ENCODE measurements at regions not wholly inside any gene's neighbourhood (a gene's known extent, or its start where the extent isn't known, plus 50 kb on each side); places are given as distances from the start of the nearest gene placed in this dataset.

DNA sequence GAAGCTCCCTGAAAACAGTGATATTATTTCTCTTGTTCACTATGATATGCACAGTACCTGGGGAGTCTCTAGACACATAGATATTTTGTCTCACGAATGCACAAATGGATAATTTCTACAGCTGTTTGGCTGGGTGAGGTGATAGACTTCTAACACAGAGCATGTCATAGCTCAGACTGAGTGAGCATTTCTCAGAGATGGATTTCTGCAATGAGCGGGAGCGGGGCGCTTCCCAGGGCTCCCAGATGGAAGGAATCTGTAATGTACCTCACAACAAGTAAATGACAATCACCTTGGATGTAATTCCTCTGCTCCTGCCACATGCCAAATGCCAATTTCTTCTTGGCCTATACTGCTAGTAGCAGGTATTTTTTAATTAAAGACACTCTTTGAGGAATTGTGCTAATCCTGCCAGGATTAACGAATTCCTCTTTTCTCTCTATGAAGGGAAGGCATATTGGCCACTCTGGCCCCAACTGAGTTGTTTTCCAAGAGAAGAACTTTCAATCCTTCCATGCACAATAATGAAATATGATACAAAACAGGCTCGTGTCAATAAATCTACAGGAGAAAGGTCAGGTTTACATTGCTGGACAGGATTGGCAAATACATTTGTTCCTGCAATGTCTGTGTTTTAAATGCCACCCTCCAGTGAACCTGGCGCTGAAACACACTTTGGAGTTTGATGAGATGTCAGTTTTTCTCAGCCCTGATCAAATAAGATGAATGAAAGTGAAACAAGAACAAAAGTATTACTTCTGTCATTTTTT, 185.3 kb downstream of the CBLN1 start:
- Histone ChIP-seq H3K27me3 (ENCODE audit: insufficient read depth, poor library complexity, severe bottlenecking) (peaks cover 29% of the 10 kb centered on the region), H3K4me3 (ENCODE audit: severe bottlenecking) (no peak overlapping the region), H3K27ac (ENCODE audit: poor library complexity, severe bottlenecking) (no peak overlapping the region), H3K36me3 (ENCODE audit: low read depth) (no peaks in the 10 kb centered on the region), H3K9me3 (ENCODE audit: severe bottlenecking) (no peaks in the 10 kb centered on the region), H3K4me1 (ENCODE audit: insufficient read depth, poor library complexity, severe bottlenecking) (no peaks in the 10 kb centered on the region)
- ATAC-seq (ENCODE audit: low read depth) (no peak), DNase-seq (ENCODE audit: low spot score) (no peak)
- TF ChIP-seq, protein P1, sequence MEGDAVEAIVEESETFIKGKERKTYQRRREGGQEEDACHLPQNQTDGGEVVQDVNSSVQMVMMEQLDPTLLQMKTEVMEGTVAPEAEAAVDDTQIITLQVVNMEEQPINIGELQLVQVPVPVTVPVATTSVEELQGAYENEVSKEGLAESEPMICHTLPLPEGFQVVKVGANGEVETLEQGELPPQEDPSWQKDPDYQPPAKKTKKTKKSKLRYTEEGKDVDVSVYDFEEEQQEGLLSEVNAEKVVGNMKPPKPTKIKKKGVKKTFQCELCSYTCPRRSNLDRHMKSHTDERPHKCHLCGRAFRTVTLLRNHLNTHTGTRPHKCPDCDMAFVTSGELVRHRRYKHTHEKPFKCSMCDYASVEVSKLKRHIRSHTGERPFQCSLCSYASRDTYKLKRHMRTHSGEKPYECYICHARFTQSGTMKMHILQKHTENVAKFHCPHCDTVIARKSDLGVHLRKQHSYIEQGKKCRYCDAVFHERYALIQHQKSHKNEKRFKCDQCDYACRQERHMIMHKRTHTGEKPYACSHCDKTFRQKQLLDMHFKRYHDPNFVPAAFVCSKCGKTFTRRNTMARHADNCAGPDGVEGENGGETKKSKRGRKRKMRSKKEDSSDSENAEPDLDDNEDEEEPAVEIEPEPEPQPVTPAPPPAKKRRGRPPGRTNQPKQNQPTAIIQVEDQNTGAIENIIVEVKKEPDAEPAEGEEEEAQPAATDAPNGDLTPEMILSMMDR (IDR thresholded peaks at IDR 0.05; ENCODE audit: poor library complexity, severe bottlenecking) = no peak

DNA sequence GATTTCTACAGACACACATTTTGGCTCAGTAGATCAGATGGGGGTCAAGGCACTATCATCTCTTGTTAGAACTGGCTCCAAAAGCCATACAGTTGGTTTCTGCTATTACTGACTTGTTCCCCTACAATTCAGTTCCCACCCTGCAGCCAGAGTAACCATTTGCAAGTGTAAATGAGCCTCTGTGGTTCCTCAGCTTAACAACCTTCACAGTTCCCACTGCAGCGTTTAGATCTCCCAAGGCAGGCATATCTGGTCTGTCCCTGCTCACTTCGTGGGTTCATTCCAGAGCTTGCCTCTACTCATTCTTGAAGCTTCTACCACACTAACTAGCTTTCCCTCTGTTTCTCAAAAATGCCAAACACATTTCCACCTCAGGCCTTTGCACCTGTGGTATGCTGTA, 186.1 kb downstream of the CBLN1 start:
- DNase-seq (ENCODE audit: low spot score) = no peak
- no peaks in the 10 kb centered on the region for H3K36me3 ChIP-seq (ENCODE audit: low read depth)
- TF ChIP-seq, protein P1 (IDR thresholded peaks at IDR 0.05; ENCODE audit: poor library complexity, severe bottlenecking) = no peak
- no peak for ATAC-seq (ENCODE audit: low read depth)
- peaks cover 29% of the 10 kb centered on the region for H3K27me3 ChIP-seq (ENCODE audit: insufficient read depth, poor library complexity, severe bottlenecking)
- no peak overlapping the region for H3K27ac ChIP-seq (ENCODE audit: poor library complexity, severe bottlenecking)
- no peaks in the 10 kb centered on the region for H3K9me3 ChIP-seq (ENCODE audit: severe bottlenecking)
- no peak overlapping the region for H3K4me3 ChIP-seq (ENCODE audit: severe bottlenecking)
- H3K4me1 ChIP-seq (ENCODE audit: insufficient read depth, poor library complexity, severe bottlenecking) = no peaks in the 10 kb centered on the region

DNA sequence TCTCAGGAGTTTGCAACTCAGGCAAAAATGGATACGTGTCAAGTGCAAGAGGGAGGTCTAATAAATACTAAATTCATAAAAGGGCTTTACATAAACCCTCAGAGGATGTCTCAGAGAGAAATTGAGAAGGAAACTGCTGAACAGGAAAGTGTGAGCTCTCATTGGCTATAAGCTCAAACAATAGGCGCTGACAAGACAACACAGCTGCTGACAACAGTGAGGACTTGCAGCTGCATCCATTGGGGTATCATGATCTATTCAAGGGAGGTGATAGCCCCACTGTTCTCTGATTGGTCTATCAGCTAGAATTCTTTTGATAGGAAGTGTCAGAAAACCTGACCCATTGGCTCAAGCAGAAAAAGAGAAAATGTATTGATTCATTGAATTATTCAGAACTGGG, 187.2 kb downstream of the CBLN1 start:
- no peak overlapping the region for H3K27ac ChIP-seq (ENCODE audit: poor library complexity, severe bottlenecking)
- H3K4me3 ChIP-seq (ENCODE audit: severe bottlenecking) = no peak overlapping the region
- H3K27me3 ChIP-seq (ENCODE audit: insufficient read depth, poor library complexity, severe bottlenecking) = peaks cover 24% of the 10 kb centered on the region
- H3K36me3 ChIP-seq (ENCODE audit: low read depth) = no peaks in the 10 kb centered on the region
- TF ChIP-seq, protein P1 (IDR thresholded peaks at IDR 0.05; ENCODE audit: poor library complexity, severe bottlenecking) = no peak
- no peaks in the 10 kb centered on the region for H3K9me3 ChIP-seq (ENCODE audit: severe bottlenecking)
- no peak for ATAC-seq (ENCODE audit: low read depth)
- H3K4me1 ChIP-seq (ENCODE audit: insufficient read depth, poor library complexity, severe bottlenecking) = no peaks in the 10 kb centered on the region
- DNase-seq (ENCODE audit: low spot score) = no peak

DNA sequence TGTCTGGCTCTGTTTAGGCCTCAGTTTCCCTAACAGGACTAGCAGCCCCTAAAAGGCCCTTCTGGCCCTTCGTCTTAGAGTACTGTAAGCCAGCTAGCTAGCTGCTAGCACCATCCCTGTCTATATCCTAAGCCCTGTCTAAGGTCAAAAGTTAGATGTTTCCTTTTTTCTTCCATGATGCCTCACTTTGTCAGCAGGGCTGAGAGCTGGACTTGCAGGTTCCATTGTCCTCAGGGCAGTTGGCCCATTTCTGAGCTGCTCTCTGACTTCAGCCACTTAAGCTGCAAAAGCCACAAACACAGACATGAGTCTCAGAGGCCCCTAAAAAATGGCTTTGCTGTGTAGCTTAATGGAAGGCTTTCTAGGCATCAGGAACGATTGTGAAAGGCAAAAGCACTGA, 187.7 kb downstream of the CBLN1 start:
- no peaks in the 10 kb centered on the region for H3K9me3 ChIP-seq (ENCODE audit: severe bottlenecking)
- TF ChIP-seq, protein P1 (IDR thresholded peaks at IDR 0.05; ENCODE audit: poor library complexity, severe bottlenecking) = no peak
- peaks cover 21% of the 10 kb centered on the region for H3K27me3 ChIP-seq (ENCODE audit: insufficient read depth, poor library complexity, severe bottlenecking)
- no peak for DNase-seq (ENCODE audit: low spot score)
- H3K4me1 ChIP-seq (ENCODE audit: insufficient read depth, poor library complexity, severe bottlenecking) = no peaks in the 10 kb centered on the region
- no peak overlapping the region for H3K27ac ChIP-seq (ENCODE audit: poor library complexity, severe bottlenecking)
- H3K4me3 ChIP-seq (ENCODE audit: severe bottlenecking) = no peak overlapping the region
- H3K36me3 ChIP-seq (ENCODE audit: low read depth) = no peaks in the 10 kb centered on the region
- ATAC-seq (ENCODE audit: low read depth) = no peak

DNA sequence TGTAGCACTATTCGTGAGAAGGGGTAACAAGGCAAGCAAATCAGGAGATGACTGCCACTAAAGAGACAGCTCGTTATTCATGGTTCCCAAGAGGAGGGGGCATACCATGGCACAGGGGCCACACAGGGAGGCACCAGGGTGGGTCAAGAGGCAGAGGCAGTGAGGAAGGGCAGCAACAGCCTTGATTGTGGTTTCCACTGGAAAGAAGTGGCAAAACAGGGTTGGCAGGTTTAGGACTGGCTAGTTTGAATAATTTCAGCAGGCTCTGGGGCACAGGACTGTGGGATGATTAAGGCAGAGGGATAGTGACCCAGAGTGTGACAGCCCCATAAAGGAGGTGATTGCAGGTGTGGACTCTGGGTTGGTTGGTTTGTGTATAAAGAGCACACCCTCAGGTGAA, 188.9 kb downstream of the CBLN1 start:
- H3K4me1 ChIP-seq (ENCODE audit: insufficient read depth, poor library complexity, severe bottlenecking) = no peaks in the 10 kb centered on the region
- no peak for DNase-seq (ENCODE audit: low spot score)
- no peak for ATAC-seq (ENCODE audit: low read depth)
- H3K4me3 ChIP-seq (ENCODE audit: severe bottlenecking) = no peak overlapping the region
- TF ChIP-seq, protein P1 (IDR thresholded peaks at IDR 0.05; ENCODE audit: poor library complexity, severe bottlenecking) = no peak
- no peak overlapping the region for H3K27ac ChIP-seq (ENCODE audit: poor library complexity, severe bottlenecking)
- H3K27me3 ChIP-seq (ENCODE audit: insufficient read depth, poor library complexity, severe bottlenecking) = peaks cover 16% of the 10 kb centered on the region
- H3K9me3 ChIP-seq (ENCODE audit: severe bottlenecking) = no peaks in the 10 kb centered on the region
- no peaks in the 10 kb centered on the region for H3K36me3 ChIP-seq (ENCODE audit: low read depth)

Data from RWPE2 (cell line).